ENCODE measurements at regions not wholly inside any gene's neighbourhood (a gene's known extent, or its start where the extent isn't known, plus 50 kb on each side); places are given as distances from the start of the nearest gene placed in this dataset.
A peak's percentile ranks its signal among the peaks of the same experiment; 100 is the strongest.
"Not testable (repeated sequence)": the region's sequence is repeated elsewhere in the genome, so short reads cannot be mapped to it uniquely, and the experiment has no call there.

- no peaks in the 10 kb centered on the region for H3K27me3 ChIP-seq (ENCODE audit: control insufficient read depth, insufficient read depth, low read length)
- no peak overlapping the region for H3K4me3 ChIP-seq (ENCODE audit: low read depth, low read length)
- H3K36me3 ChIP-seq (ENCODE audit: control insufficient read depth, insufficient read depth, low read length): no peaks in the 10 kb centered on the region
- DNase-seq (ENCODE audit: low read depth): peak; percentile 48
- no peak for TF ChIP-seq CTCF (IDR thresholded peaks at IDR 0.05; ENCODE audit: insufficient read depth, low read length, poor library complexity, severe bottlenecking)
Measured at GRCh38 chr6:151179321-151179720, 60.4 kb upstream of the AKAP12 start.

- Histone ChIP-seq H3K4me3 (ENCODE audit: low read depth, low read length) (no peak overlapping the region), H3K36me3 (ENCODE audit: control insufficient read depth, insufficient read depth, low read length) (no peaks in the 10 kb centered on the region), H3K27me3 (ENCODE audit: control insufficient read depth, insufficient read depth, low read length) (peaks cover 2% of the 10 kb centered on the region)
- TF ChIP-seq CTCF (IDR thresholded peaks at IDR 0.05; ENCODE audit: insufficient read depth, low read length, poor library complexity, severe bottlenecking): no peak
- DNase-seq (ENCODE audit: low read depth): no peak
Measured at GRCh38 chr6:151180330-151181048, 59.3 kb upstream of the AKAP12 start.

- TF ChIP-seq CTCF (IDR thresholded peaks at IDR 0.05; ENCODE audit: insufficient read depth, low read length, poor library complexity, severe bottlenecking): no peak
- Histone ChIP-seq H3K27me3 (ENCODE audit: control insufficient read depth, insufficient read depth, low read length) (peaks cover 2% of the 10 kb centered on the region), H3K4me3 (ENCODE audit: low read depth, low read length) (no peak overlapping the region), H3K36me3 (ENCODE audit: control insufficient read depth, insufficient read depth, low read length) (no peaks in the 10 kb centered on the region)
- no peak for DNase-seq (ENCODE audit: low read depth)
Measured at GRCh38 chr6:151181706-151182363, 57.9 kb upstream of the AKAP12 start.

- not testable (repeated sequence) for H3K36me3 ChIP-seq (ENCODE audit: control insufficient read depth, insufficient read depth, low read length); H3K27me3 ChIP-seq (ENCODE audit: control insufficient read depth, insufficient read depth, low read length); DNase-seq (ENCODE audit: low read depth); H3K4me3 ChIP-seq (ENCODE audit: low read depth, low read length)
Measured at GRCh38 chr6:151182958-151183357, 56.8 kb upstream of the AKAP12 start.

- Histone ChIP-seq H3K27me3 (ENCODE audit: control insufficient read depth, insufficient read depth, low read length) (peaks cover 2% of the 10 kb centered on the region), H3K36me3 (ENCODE audit: control insufficient read depth, insufficient read depth, low read length) (no peaks in the 10 kb centered on the region), H3K4me3 (ENCODE audit: low read depth, low read length) (no peak overlapping the region)
- TF ChIP-seq CTCF (IDR thresholded peaks at IDR 0.05; ENCODE audit: insufficient read depth, low read length, poor library complexity, severe bottlenecking): no peak
- DNase-seq (ENCODE audit: low read depth): no peak
Measured at GRCh38 chr6:151185148-151185547, 54.6 kb upstream of the AKAP12 start.

GRCh38 chr6:151186306-151186705, 53.5 kb upstream of the AKAP12 start:
- Histone ChIP-seq H3K4me3 (ENCODE audit: low read depth, low read length) (no peak overlapping the region), H3K27me3 (ENCODE audit: control insufficient read depth, insufficient read depth, low read length) (peaks cover 2% of the 10 kb centered on the region)

More at GRCh38 chr6:151186306-151186705, 53.5 kb upstream of the AKAP12 start:
- no peak for TF ChIP-seq CTCF (IDR thresholded peaks at IDR 0.05; ENCODE audit: insufficient read depth, low read length, poor library complexity, severe bottlenecking)
- no peaks in the 10 kb centered on the region for H3K36me3 ChIP-seq (ENCODE audit: control insufficient read depth, insufficient read depth, low read length)
- no peak for DNase-seq (ENCODE audit: low read depth)
